Osteoblast (primary cell): ENCODE measurements at regions not wholly inside any gene's neighbourhood (a gene's known extent, or its start where the extent isn't known, plus 50 kb on each side); places are given as distances from the start of the nearest gene placed in this dataset.
"Not testable (repeated sequence)": the region's sequence is repeated elsewhere in the genome, so short reads cannot be mapped to it uniquely, and the experiment has no call there.

Experiments
- DNase-seq: peaks from one replicate; pipeline ENCODE4 v3.0.0; 2011; ENCODE audit warnings: low spot score, mixed read lengths; ENCODE audit not compliant: insufficient read length; ENCODE audit errors: missing footprints
- H2AFZ ChIP-seq: 2 replicates; pipeline ENCODE4 v1.6.0; 2011; ENCODE audit warnings: mild to moderate bottlenecking, low read length
- H3K27ac ChIP-seq: 2 replicates; pipeline ENCODE4 v1.5.1; 2011; ENCODE audit warnings: mild to moderate bottlenecking, low read depth, low read length, moderate library complexity
- H3K27me3 ChIP-seq: 2 replicates; pipeline ENCODE4 v1.6.0; 2012; ENCODE audit warnings: mild to moderate bottlenecking, control low read depth, inconsistent platforms, low read length, moderate library complexity; ENCODE audit not compliant: insufficient read depth
- H3K36me3 ChIP-seq: 2 replicates; pipeline ENCODE4 v1.5.1; 2011; ENCODE audit warnings: mild to moderate bottlenecking, low read length, control low read depth, moderate library complexity; ENCODE audit not compliant: insufficient read depth
- H3K4me1 ChIP-seq: 2 replicates; pipeline ENCODE4 v1.5.1; 2011; ENCODE audit warnings: mild to moderate bottlenecking, low read length, control low read depth, moderate library complexity; ENCODE audit not compliant: insufficient read depth
- H3K4me2 ChIP-seq: 2 replicates; pipeline ENCODE4 v1.6.0; 2011; ENCODE audit warnings: mild to moderate bottlenecking, low read length; ENCODE audit not compliant: insufficient read depth
- H3K4me3 ChIP-seq: fragments of 200-600 bp; sonication (generic); 3 replicates; pipeline ENCODE4 v1.5.1; 2012; ENCODE audit warnings: mild to moderate bottlenecking, low read length, inconsistent platforms; ENCODE audit not compliant: insufficient read depth
- H3K79me2 ChIP-seq: 2 replicates; pipeline ENCODE4 v1.6.0; 2012; ENCODE audit warnings: mild to moderate bottlenecking, low read length, control low read depth, inconsistent platforms; ENCODE audit not compliant: insufficient read depth
- H3K9me3 ChIP-seq: 2 replicates; pipeline ENCODE4 v1.5.1; 2011; ENCODE audit warnings: low read depth, low read length, control low read depth
- H4K20me1 ChIP-seq: 2 replicates; pipeline ENCODE4 v1.6.0; 2012; ENCODE audit warnings: mild to moderate bottlenecking, low read length, control low read depth; ENCODE audit not compliant: insufficient read depth
- TF ChIP-seq, protein P1 (sequence below): IDR thresholded peaks from 2 replicates; pipeline ENCODE4 v1.5.1; 2011; ENCODE audit warnings: mild to moderate bottlenecking, low read depth, low read length, moderate library complexity; ENCODE audit errors: extremely low read depth

DNA sequence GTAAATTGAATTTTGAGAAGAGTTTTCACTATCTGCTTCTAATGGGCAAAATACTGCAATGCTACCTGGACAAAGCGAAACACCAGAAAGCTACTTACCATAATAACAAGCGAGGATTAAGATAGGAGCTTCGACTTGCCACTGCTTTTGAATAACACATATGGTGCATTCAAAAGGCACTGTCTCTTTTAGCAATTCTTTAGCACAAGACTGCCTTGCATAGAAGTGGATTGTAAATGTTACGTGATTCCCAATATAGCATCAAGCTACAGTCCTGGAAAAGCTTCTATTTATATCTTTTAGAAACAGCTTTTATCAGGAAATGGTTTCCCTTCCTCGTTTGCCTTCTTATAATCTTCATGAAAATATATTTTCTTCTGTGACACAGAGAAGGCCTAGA lies 258.7 kb upstream of the PDE3A start:
- Histone ChIP-seq H2AFZ (no peak overlapping the region), H3K4me2 (no peak overlapping the region)
- TF ChIP-seq, protein P1, sequence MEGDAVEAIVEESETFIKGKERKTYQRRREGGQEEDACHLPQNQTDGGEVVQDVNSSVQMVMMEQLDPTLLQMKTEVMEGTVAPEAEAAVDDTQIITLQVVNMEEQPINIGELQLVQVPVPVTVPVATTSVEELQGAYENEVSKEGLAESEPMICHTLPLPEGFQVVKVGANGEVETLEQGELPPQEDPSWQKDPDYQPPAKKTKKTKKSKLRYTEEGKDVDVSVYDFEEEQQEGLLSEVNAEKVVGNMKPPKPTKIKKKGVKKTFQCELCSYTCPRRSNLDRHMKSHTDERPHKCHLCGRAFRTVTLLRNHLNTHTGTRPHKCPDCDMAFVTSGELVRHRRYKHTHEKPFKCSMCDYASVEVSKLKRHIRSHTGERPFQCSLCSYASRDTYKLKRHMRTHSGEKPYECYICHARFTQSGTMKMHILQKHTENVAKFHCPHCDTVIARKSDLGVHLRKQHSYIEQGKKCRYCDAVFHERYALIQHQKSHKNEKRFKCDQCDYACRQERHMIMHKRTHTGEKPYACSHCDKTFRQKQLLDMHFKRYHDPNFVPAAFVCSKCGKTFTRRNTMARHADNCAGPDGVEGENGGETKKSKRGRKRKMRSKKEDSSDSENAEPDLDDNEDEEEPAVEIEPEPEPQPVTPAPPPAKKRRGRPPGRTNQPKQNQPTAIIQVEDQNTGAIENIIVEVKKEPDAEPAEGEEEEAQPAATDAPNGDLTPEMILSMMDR: no peak

DNA sequence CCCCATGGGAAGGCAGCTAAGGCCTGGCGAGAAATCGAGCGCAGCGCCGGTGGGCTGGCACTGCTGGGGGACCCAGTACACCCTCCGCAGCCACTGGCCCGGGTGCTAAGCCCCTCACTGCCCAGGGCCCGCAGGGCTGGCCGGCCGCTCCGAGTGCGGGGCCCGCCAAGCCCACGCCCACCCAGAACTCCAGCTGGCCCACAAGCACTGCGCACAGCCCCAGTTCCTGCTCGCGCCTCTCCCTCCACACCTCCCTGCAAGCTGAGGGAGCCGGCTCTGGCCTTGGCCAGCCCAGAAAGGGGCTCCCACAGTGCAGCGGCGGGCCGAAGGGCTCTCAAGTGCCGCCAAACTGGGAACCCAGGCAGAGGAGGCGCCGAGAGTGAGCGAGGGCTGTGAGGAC lies 253.0 kb upstream of the PDE3A start:
- not testable (repeated sequence) for H3K9me3 ChIP-seq, H3K4me3 ChIP-seq, H3K27ac ChIP-seq, H3K79me2 ChIP-seq, H3K36me3 ChIP-seq, H2AFZ ChIP-seq, H4K20me1 ChIP-seq, H3K4me2 ChIP-seq, H3K4me1 ChIP-seq, DNase-seq, H3K27me3 ChIP-seq

More for the DNA sequence above, 258.7 kb upstream of the PDE3A start:
- no peaks in the 10 kb centered on the region for H3K9me3 ChIP-seq
- DNase-seq: no peak
- H3K27me3 ChIP-seq: no peaks in the 10 kb centered on the region
- no peaks in the 10 kb centered on the region for H3K36me3 ChIP-seq
- H3K4me3 ChIP-seq: no peak overlapping the region
- no peaks in the 10 kb centered on the region for H4K20me1 ChIP-seq
- H3K79me2 ChIP-seq: no peaks in the 10 kb centered on the region
- H3K4me1 ChIP-seq: no peaks in the 10 kb centered on the region
- no peak overlapping the region for H3K27ac ChIP-seq

DNA sequence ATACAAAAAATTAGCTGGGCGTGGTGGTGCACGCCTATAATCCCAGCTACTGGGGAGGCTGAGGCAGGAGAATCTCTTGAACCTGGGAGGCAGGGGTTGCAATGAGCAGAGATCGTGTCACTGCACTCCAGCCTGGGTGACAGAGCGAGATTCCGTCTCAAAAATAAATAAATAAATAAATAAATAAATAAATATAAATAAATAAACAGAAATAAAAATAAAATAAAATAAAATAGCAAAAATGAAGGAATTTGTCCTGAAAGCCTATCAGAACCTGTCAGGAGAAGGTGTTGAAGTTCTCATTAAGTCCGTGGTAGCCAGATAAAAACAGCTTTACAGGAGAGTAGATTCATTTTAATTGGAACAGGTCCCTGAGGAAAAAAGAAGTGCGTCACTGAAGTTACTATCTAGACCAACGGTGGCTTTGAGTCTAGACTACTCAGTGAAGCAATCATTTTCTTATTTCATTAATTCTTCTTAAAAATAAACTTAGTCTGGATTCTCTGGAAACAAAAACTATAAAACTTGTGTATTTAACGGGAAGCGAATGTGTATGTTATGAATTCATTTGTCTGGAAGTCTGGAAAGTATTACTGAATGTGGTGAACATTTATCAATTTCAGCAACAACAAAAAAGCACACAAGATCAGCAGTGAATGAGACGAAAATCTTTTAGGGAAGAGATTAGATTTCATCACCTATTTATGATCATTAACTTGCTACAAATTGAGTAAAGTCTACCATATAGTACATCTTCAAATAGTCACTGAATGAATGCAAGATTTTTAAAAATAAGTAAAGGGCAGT lies 248.5 kb upstream of the PDE3A start:
- no peak for DNase-seq
- H3K4me2 ChIP-seq: no peak overlapping the region

DNA sequence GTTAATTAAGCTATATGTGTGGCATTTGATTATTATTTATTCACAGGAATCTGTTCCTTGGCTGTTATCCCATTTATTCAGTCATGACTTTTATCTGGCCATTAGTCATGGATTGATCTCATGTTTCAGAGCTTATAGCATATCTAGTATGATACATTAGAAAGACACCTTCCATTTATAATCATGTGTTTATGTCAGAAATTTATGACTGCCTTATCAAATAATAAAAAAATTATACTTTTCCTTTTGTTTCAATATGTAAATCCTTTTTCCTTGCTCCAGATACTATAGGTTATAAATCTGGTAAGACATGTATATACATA lies 248.0 kb upstream of the PDE3A start:
- no peaks in the 10 kb centered on the region for H3K4me1 ChIP-seq
- TF ChIP-seq, protein P1: no peak
- H3K9me3 ChIP-seq: no peaks in the 10 kb centered on the region
- H3K27me3 ChIP-seq: no peaks in the 10 kb centered on the region
- no peak overlapping the region for H3K4me3 ChIP-seq
- no peaks in the 10 kb centered on the region for H3K79me2 ChIP-seq
- DNase-seq: no peak
- no peak overlapping the region for H3K27ac ChIP-seq
- H3K36me3 ChIP-seq: no peaks in the 10 kb centered on the region
- H4K20me1 ChIP-seq: no peaks in the 10 kb centered on the region
- H2AFZ ChIP-seq: no peak overlapping the region
- H3K4me2 ChIP-seq: no peak overlapping the region

More for the DNA sequence above, 248.5 kb upstream of the PDE3A start:
- H3K36me3 ChIP-seq: no peaks in the 10 kb centered on the region
- no peak overlapping the region for H2AFZ ChIP-seq
- H3K9me3 ChIP-seq: no peaks in the 10 kb centered on the region
- H3K27ac ChIP-seq: no peak overlapping the region
- no peaks in the 10 kb centered on the region for H3K27me3 ChIP-seq
- H3K79me2 ChIP-seq: no peaks in the 10 kb centered on the region
- H4K20me1 ChIP-seq: no peaks in the 10 kb centered on the region
- H3K4me3 ChIP-seq: no peak overlapping the region
- no peaks in the 10 kb centered on the region for H3K4me1 ChIP-seq
- TF ChIP-seq, protein P1: no peak
